SH-SY5Y (cell line): ENCODE measurements at regions not wholly inside any gene's neighbourhood (a gene's known extent, or its start where the extent isn't known, plus 50 kb on each side); places are given as distances from the start of the nearest gene placed in this dataset.

ENCODE experiments used
- GATA2 ChIP-seq: IDR thresholded peaks from 2 replicates; pipeline ENCODE4 v1.6.1; 2011; ENCODE audit warnings: mild to moderate bottlenecking, low read depth, low read length
- GATA3 ChIP-seq: IDR thresholded peaks from 2 replicates; pipeline ENCODE4 v1.6.1; 2011; ENCODE audit warnings: low read depth, mild to moderate bottlenecking, low read length, moderate library complexity

- TF ChIP-seq GATA2 (no peak), GATA3 (no peak)
Observed at GRCh38 chr14:49089107-49089506, 497.1 kb downstream of the RPS29 start.

- no peak for TF ChIP-seq GATA2
- no peak for TF ChIP-seq GATA3
Observed at GRCh38 chr14:49058511-49058910, 527.7 kb downstream of the RPS29 start.

- TF ChIP-seq GATA2: no peak
- TF ChIP-seq GATA3: no peak
Observed at GRCh38 chr14:49057838-49058510, 528.2 kb downstream of the RPS29 start.

- TF ChIP-seq GATA2: no peak
- no peak for TF ChIP-seq GATA3
Observed at GRCh38 chr14:49056021-49056420, 530.2 kb downstream of the RPS29 start.

DNA sequence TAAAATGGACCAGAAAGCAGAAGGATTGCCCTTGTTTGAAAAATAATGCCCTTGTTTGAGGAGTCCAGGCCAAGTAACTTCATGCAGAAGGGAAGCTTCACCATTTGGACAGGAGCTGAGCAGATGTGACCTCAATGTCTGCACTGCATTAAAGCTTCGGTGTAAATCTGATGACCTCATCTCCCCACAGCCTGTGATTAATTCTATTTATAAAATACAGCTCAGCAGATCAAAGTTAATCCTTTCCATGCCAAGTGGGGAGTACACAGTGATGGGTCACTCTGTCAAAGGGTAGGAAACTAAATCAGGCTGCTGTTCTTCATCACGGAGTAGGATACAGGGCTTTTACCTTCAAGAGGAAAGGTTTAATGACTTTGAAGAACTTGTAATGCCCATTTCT lies 533.7 kb downstream of the RPS29 start:
- no peak for TF ChIP-seq GATA2
- no peak for TF ChIP-seq GATA3

- TF ChIP-seq GATA2 (no peak), GATA3 (no peak)
Observed at GRCh38 chr14:49051328-49052060, 534.7 kb downstream of the RPS29 start.

- TF ChIP-seq GATA2 (no peak), GATA3 (no peak)
Observed at GRCh38 chr14:49050822-49051221, 535.4 kb downstream of the RPS29 start.

- TF ChIP-seq GATA2 (no peak), GATA3 (no peak)
Observed at GRCh38 chr14:49049711-49050110, 536.5 kb downstream of the RPS29 start.

DNA sequence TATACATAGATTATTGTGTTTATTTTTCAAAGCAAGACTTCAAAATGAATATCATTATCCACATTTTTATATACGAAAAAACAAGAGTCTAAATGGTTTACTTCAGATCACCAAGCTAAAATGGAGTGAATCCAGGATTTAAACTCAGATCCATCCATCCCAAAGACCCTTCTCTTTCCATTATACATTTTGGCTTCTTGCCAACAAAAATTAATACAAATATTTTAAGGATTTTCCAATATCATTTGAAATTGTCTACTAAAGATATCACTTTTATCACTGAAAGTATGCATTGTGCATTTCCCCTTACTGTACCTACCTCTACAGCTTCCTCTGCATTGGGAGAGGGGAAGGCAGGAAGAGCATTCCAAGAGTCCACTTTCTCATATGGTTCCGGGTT lies 541.2 kb downstream of the RPS29 start:
- TF ChIP-seq GATA2 (no peak), GATA3 (no peak)

DNA sequence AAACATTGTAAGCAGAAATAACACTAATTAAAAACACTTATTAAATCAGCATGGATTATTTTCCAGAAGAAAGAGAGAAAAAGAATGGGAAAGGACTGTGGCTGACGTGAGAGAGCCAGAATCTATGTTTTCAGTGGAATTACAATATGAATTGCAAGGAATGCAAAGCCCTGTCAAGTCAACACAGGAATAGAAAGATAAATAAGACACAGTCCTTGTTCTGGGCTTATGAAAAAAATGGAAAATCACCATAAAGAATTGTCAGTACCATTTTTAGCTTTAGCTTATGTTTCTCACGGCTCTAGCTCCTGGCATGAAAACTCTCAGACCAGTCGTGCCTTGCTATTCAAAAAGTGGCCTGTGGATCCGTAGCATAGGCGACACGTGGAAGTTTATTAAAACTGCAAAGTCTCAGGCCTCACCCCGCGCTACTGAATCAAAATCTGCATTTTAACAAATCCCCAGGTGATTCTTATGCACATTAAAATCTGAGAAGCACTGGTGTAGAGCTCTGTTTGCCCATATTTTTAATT lies 549.1 kb downstream of the RPS29 start:
- no peak for TF ChIP-seq GATA2
- TF ChIP-seq GATA3: no peak

DNA sequence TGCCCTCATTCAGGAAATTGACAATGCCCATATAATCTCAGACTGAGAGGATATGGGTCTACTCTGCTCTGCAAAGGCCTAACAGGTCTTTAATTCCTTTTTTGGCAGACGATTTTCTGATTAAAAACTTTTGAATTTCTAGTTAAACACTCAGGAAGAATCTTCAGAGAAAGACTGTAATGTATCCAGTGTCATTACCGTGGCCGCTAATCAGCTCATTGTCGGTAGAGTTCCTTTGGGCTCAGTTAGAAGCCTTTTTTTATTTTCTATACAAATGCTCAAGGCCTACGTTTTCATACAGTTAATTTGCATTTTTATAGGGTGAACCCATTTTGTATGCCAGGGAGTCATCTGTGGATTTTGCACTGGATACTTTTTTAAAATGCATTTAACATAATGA lies 549.9 kb downstream of the RPS29 start:
- TF ChIP-seq GATA3 (no peak), GATA2 (no peak)

- TF ChIP-seq GATA3 (no peak), GATA2 (no peak)
Observed at GRCh38 chr14:49033131-49033530, 553.0 kb downstream of the RPS29 start.

GRCh38 chr14:49019467-49020115 lies 566.6 kb downstream of the RPS29 start:
- TF ChIP-seq GATA3 (no peak), GATA2 (no peak)

GRCh38 chr14:49017447-49017846 lies 568.7 kb downstream of the RPS29 start:
- no peak for TF ChIP-seq GATA2

GRCh38 chr14:49016381-49016780 lies 569.8 kb downstream of the RPS29 start:
- TF ChIP-seq GATA3 (no peak), GATA2 (no peak)

GRCh38 chr14:49014476-49014875 lies 571.7 kb downstream of the RPS29 start:
- no peak for TF ChIP-seq GATA2
- no peak for TF ChIP-seq GATA3
